Endodermal cell (in vitro differentiated cells): ENCODE measurements at regions not wholly inside any gene's neighbourhood (a gene's known extent, or its start where the extent isn't known, plus 50 kb on each side); places are given as distances from the start of the nearest gene placed in this dataset.

ENCODE experiments used
- DNase-seq: peaks from one replicate; pipeline ENCODE4 v3.0.0-alpha.2; 2017
- H3K27ac ChIP-seq: 2 replicates; pipeline ENCODE4 v1.5.1; 2013; ENCODE audit warnings: mild to moderate bottlenecking, low read depth, low read length, moderate library complexity
- H3K27me3 ChIP-seq: 2 replicates; pipeline ENCODE4 v1.6.1; 2013; ENCODE audit warnings: mild to moderate bottlenecking, low read length, moderate library complexity; ENCODE audit not compliant: insufficient read depth, control insufficient read depth, poor library complexity, severe bottlenecking
- H3K36me3 ChIP-seq: 2 replicates; pipeline ENCODE4 v1.7.0; 2013; ENCODE audit warnings: mild to moderate bottlenecking, low read length, moderate library complexity; ENCODE audit not compliant: control insufficient read depth, insufficient read depth
- H3K4me1 ChIP-seq: one replicate; pipeline ENCODE4 v1.7.0; 2013; ENCODE audit warnings: low read length; ENCODE audit not compliant: control insufficient read depth, insufficient read depth
- H3K4me3 ChIP-seq: 2 replicates; pipeline ENCODE4 v1.5.1; 2013; ENCODE audit warnings: mild to moderate bottlenecking, low read length, moderate library complexity
- H3K9ac ChIP-seq: 2 replicates; pipeline ENCODE4 v1.6.1; 2013; ENCODE audit warnings: mild to moderate bottlenecking, low read length, moderate library complexity; ENCODE audit not compliant: poor library complexity, severe bottlenecking; ENCODE audit errors: extremely low read depth
- H3K9me3 ChIP-seq: 2 replicates; pipeline ENCODE4 v1.6.1; 2013; ENCODE audit warnings: mild to moderate bottlenecking, low read length, moderate library complexity; ENCODE audit not compliant: control insufficient read depth
- H3K27ac Mint-ChIP-seq: 2 replicates; pipeline ENCODE4 v1.8.0; 2020; ENCODE audit warnings: mixed read lengths
- H3K27me3 Mint-ChIP-seq: 2 replicates; pipeline ENCODE4 v1.8.0; 2021; ENCODE audit warnings: mild to moderate bottlenecking, mixed read lengths; ENCODE audit not compliant: insufficient read depth
- H3K36me3 Mint-ChIP-seq: 2 replicates; pipeline ENCODE4 v1.8.0; 2020; ENCODE audit warnings: low read depth, mixed read lengths
- H3K4me1 Mint-ChIP-seq: 2 replicates; pipeline ENCODE4 v1.8.0; 2020; ENCODE audit warnings: mixed read lengths
- H3K4me3 Mint-ChIP-seq: 2 replicates; pipeline ENCODE4 v1.8.0; 2020; ENCODE audit warnings: mild to moderate bottlenecking, moderate library complexity, mixed read lengths
- H3K9me3 Mint-ChIP-seq: 2 replicates; pipeline ENCODE4 v1.8.0; 2020; ENCODE audit warnings: mild to moderate bottlenecking, mixed read lengths
- WGBS, 2 experiments: methylation state at CpG; one replicate each; pipeline versions ENCODE4 v1.1.5 to v1.1.7; 2013; ENCODE audit warnings: missing lambda C conversion rate in 2 of 2, mixed read lengths in 1 of 2; ENCODE audit not compliant: insufficient coverage in 1 of 2, insufficient read length in 1 of 2; 5-methylcytosine and 5-hydroxymethylcytosine counted together
- TF ChIP-seq, protein P1 (sequence below): fragments of 200-600 bp; sonication (generic); conservative IDR thresholded peaks from 2 replicates; pipeline ENCODE4 v1.5.0; 2021; ENCODE audit warnings: antibody characterized with exemption, mild to moderate bottlenecking

DNA sequence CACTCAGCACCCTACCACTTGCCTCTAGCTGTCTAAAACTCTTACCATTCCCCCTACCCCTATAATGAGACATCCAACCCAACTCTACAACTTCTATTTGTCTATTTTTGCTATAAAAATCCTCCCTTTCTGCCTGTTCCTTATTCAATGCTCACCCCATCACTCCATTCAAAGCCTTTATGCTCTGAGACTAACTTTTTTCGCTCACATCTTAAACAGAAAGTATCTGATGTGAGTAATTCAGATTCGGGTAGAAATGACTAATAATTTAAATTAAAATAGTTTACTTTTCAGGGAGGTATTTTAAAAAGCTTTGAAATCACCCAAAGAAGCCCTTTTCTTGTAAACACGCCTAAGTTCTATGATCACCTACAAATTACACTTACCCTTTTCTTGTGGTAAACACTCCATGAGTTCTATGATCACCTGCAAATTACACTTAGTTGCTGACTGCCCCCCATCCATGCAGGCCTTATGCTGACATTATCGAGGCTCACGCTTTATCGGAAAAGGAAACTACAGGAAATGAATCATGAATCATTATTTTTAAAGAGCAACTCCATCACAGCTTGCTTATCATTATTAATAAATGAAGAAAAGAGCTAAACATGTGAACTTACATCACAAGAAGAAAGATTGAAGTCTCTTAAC lies 168.7 kb upstream of the PPP1R2C start:
- Histone ChIP-seq H3K27ac (no peak overlapping the region), H3K27me3 (no peaks in the 10 kb centered on the region), H3K36me3 (no peaks in the 10 kb centered on the region), H3K4me3 (no peak overlapping the region), H3K9me3 (no peaks in the 10 kb centered on the region), H3K4me1 (no peaks in the 10 kb centered on the region), H3K9ac (no peak overlapping the region)
- H3K36me3 Mint-ChIP-seq: peaks cover 15% of the 10 kb centered on the region
- H3K9me3 Mint-ChIP-seq: peaks cover 23% of the 10 kb centered on the region
- H3K27me3 Mint-ChIP-seq: no peaks in the 10 kb centered on the region
- 94% methylated on average over 3 of the region's 6 CpGs; no CpG with 5 or more reads in 1 of the 2 experiments for WGBS, 2 experiments
- no peak overlapping the region for H3K27ac Mint-ChIP-seq
- peaks cover 29% of the 10 kb centered on the region for H3K4me1 Mint-ChIP-seq
- DNase-seq: no peak
- no peak overlapping the region for H3K4me3 Mint-ChIP-seq
- TF ChIP-seq, protein P1, sequence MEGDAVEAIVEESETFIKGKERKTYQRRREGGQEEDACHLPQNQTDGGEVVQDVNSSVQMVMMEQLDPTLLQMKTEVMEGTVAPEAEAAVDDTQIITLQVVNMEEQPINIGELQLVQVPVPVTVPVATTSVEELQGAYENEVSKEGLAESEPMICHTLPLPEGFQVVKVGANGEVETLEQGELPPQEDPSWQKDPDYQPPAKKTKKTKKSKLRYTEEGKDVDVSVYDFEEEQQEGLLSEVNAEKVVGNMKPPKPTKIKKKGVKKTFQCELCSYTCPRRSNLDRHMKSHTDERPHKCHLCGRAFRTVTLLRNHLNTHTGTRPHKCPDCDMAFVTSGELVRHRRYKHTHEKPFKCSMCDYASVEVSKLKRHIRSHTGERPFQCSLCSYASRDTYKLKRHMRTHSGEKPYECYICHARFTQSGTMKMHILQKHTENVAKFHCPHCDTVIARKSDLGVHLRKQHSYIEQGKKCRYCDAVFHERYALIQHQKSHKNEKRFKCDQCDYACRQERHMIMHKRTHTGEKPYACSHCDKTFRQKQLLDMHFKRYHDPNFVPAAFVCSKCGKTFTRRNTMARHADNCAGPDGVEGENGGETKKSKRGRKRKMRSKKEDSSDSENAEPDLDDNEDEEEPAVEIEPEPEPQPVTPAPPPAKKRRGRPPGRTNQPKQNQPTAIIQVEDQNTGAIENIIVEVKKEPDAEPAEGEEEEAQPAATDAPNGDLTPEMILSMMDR: no peak

DNA sequence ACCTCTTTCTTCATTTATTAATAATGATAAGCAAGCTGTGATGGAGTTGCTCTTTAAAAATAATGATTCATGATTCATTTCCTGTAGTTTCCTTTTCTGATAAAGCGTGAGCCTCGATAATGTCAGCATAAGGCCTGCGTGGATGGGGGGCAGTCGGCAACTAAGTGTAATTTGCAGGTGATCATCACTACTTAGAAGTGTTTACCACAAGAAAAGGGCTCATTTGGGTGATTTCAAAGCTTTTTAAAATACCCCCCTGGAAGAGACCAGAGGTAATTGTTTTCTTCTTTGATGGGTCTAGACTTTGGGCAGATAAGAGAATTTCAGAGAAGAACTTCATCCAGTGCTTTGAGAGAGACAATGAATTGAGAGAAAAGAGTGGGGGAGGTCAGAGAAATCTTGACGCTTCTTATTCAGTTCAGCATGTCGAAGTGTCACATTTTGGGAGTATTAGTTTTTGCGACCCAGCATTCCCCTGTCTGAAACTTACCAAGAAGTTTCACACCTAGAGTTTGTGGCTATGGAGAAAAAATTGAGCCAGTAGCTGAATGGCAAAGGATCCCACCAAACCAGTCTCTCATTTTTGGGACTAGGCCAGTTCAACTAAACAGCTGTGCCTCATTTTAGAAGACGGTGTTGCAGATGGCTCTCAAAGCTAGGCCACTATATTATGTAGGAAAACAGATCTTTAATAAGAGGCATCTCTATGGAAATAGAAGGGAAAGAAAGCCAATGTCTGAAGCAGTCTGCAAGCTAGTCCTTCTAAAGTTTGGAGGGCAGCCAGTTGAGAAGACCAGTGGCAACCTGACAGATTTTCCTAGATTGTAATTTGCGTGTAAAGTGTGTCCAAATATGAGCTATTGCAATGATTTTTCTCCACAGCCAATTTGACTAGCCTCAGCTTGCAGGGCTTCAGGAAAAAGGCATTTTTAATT lies 171.0 kb upstream of the PPP1R2C start:
- Histone ChIP-seq H3K4me3 (no peak overlapping the region), H3K9me3 (peaks cover 14% of the 10 kb centered on the region), H3K36me3 (no peaks in the 10 kb centered on the region), H3K4me1 (no peaks in the 10 kb centered on the region), H3K27ac (no peak overlapping the region), H3K9ac (no peak overlapping the region), H3K27me3 (no peaks in the 10 kb centered on the region)
- WGBS, 2 experiments: 43 to 71% methylated on average over 3 to 8 of the region's 9 CpGs
- Mint-ChIP-seq H3K4me1 (peaks cover 29% of the 10 kb centered on the region), H3K9me3 (peaks cover 42% of the 10 kb centered on the region), H3K27ac (peak overlapping the region; percentile 45), H3K4me3 (no peak overlapping the region), H3K36me3 (peaks cover 27% of the 10 kb centered on the region), H3K27me3 (no peaks in the 10 kb centered on the region)
- DNase-seq: peak; percentile 62
- TF ChIP-seq, protein P1: no peak

GRCh38 chrX:42951747-42952146 lies 173.8 kb upstream of the PPP1R2C start:
- Mint-ChIP-seq H3K27me3 (no peaks in the 10 kb centered on the region), H3K9me3 (peaks cover 50% of the 10 kb centered on the region), H3K4me3 (no peak overlapping the region), H3K4me1 (peaks cover 29% of the 10 kb centered on the region), H3K27ac (no peak overlapping the region), H3K36me3 (peaks cover 26% of the 10 kb centered on the region)
- Histone ChIP-seq H3K27me3 (no peaks in the 10 kb centered on the region), H3K9ac (no peak overlapping the region), H3K4me3 (no peak overlapping the region), H3K27ac (no peak overlapping the region), H3K4me1 (no peaks in the 10 kb centered on the region), H3K36me3 (no peaks in the 10 kb centered on the region), H3K9me3 (peaks cover 30% of the 10 kb centered on the region)
- TF ChIP-seq, protein P1: no peak
- DNase-seq: no peak
